CD4-positive, alpha-beta T cell (primary cell): ENCODE measurements at regions not wholly inside any gene's neighbourhood (a gene's known extent, or its start where the extent isn't known, plus 50 kb on each side); places are given as distances from the start of the nearest gene placed in this dataset.

ENCODE experiments used
- ATAC-seq: fragments of 200-7000 bp; cut with Tn5 transposase; one replicate; pipeline ENCODE4 v1.10.0; 2022; ENCODE audit warnings: mild to moderate bottlenecking; ENCODE audit not compliant: poor library complexity
- CTCF ChIA-PET: fragments of 350-600 bp; sonication (Branson Sonifier 250); formaldehyde crosslinking; loops from one replicate; lab custom pipeline; 2021; ENCODE audit warnings: antibody characterized with exemption, inconsistent platforms; lab: Charles Lee
- POLR2A ChIA-PET: fragments of 350-600 bp; sonication (Branson Sonifier 250); formaldehyde crosslinking; loops from one replicate; lab custom pipeline; 2021; ENCODE audit warnings: antibody characterized with exemption, inconsistent platforms; lab: Charles Lee
- DNase-seq, 14 experiments: peaks; one replicate each; pipeline ENCODE4 v3.0.0-alpha.2; 2013 to 2020; ENCODE audit warnings: mixed read lengths in 2 of 14
- H3K27ac ChIP-seq, 2 donors: one replicate each; pipeline versions ENCODE4 v1.5.1 to v1.7.0; 2013; ENCODE audit warnings: low read length in 2 of 2, low read depth in 1 of 2, mild to moderate bottlenecking in 1 of 2
- H3K27me3 ChIP-seq, 2 experiments: 1 replicate in 1 of 2; 2 replicates in 1 of 2; pipeline versions ENCODE4 v1.6.1 to v1.7.0; 2013; ENCODE audit warnings: low read length in 2 of 2, control low read depth in 1 of 2, mild to moderate bottlenecking in 1 of 2, moderate library complexity in 1 of 2; ENCODE audit not compliant: insufficient read depth in 2 of 2, control insufficient read depth in 1 of 2
- H3K36me3 ChIP-seq: one replicate; pipeline ENCODE4 v1.6.1; 2013; ENCODE audit warnings: low read length, control low read depth; ENCODE audit not compliant: insufficient read depth
- H3K4me1 ChIP-seq: one replicate; pipeline ENCODE4 v1.6.1; 2013; ENCODE audit warnings: low read length, control low read depth; ENCODE audit not compliant: insufficient read depth
- H3K4me3 ChIP-seq: one replicate; pipeline ENCODE4 v1.5.1; 2013; ENCODE audit warnings: mild to moderate bottlenecking, low read length, moderate library complexity
- H3K9me3 ChIP-seq, 2 experiments: 1 replicate in 1 of 2; 2 replicates in 1 of 2; pipeline versions ENCODE4 v1.6.1 to v1.7.0; 2013; ENCODE audit warnings: low read length in 2 of 2, mild to moderate bottlenecking in 2 of 2, control low read depth in 1 of 2, moderate library complexity in 1 of 2; ENCODE audit not compliant: control insufficient read depth in 1 of 2, insufficient read depth in 1 of 2
- H3K27ac Mint-ChIP-seq: one replicate; pipeline ENCODE4 v1.8.0; 2020; ENCODE audit warnings: mixed read lengths
- H3K27me3 Mint-ChIP-seq: one replicate; pipeline ENCODE4 v1.8.0; 2021; ENCODE audit warnings: mixed read lengths
- H3K36me3 Mint-ChIP-seq: one replicate; pipeline ENCODE4 v1.8.0; 2021; ENCODE audit warnings: low read depth, mixed read lengths
- H3K4me1 Mint-ChIP-seq: one replicate; pipeline ENCODE4 v1.8.0; 2021; ENCODE audit warnings: low read depth, mixed read lengths
- H3K4me3 Mint-ChIP-seq: one replicate; pipeline ENCODE4 v1.8.0; 2020; ENCODE audit warnings: mild to moderate bottlenecking, mixed read lengths
- H3K9me3 Mint-ChIP-seq: one replicate; pipeline ENCODE4 v1.8.0; 2020; ENCODE audit warnings: mixed read lengths
- CTCF ChIP-seq: fragments of 200-600 bp; IDR thresholded peaks from one replicate; pipeline ENCODE4 v1.8.0; 2022; ENCODE audit warnings: antibody characterized with exemption, mild to moderate bottlenecking
- intact Hi-C, 2 experiments: fragments of 100-400 bp; cut with DNase I in 1 of 2; cut with micrococcal nuclease in 1 of 2; formaldehyde crosslinking; loops; one replicate each; pipeline versions ENCODE4 v1.15.1 to v1.9.0; 2023 to 2025; cut with DNase I, micrococcal nuclease

DNA sequence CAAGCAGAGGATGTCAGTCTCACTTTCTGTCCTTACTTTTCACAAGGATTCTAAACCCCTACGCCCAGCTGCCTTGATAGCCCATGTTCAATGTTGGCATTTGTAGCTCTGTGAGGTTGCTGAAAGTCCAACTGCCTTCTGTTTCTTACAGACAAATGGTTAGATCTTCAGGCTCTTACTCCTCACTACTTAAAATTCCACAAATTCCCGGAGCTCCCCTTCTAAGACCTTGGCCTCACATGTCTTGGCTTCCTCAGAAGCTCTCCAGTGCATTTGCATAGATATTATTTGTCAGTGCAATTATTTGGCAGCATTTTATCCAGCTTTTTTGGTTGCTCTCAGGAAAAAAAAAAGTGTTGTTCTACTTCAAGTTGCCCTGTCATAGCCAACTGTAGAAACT lies 453.7 kb upstream of the CELF4 start:
- Mint-ChIP-seq H3K36me3 (no peaks in the 10 kb centered on the region), H3K27ac (no peak overlapping the region), H3K27me3 (no peaks in the 10 kb centered on the region), H3K4me1 (no peaks in the 10 kb centered on the region), H3K9me3 (peaks cover 4% of the 10 kb centered on the region), H3K4me3 (no peak overlapping the region)
- intact Hi-C loops = no loop called here
- no peak for TF ChIP-seq CTCF
- Histone ChIP-seq H3K36me3 (no peaks in the 10 kb centered on the region), H3K4me1 (no peaks in the 10 kb centered on the region), H3K27ac (no peak overlapping the region), H3K4me3 (no peak overlapping the region), H3K9me3 (no peaks in the 10 kb centered on the region), H3K27me3 (no peaks in the 10 kb centered on the region)
- DNase-seq (no peak), ATAC-seq (no peak)
- CTCF ChIA-PET = no interaction called here
- POLR2A ChIA-PET = no interaction called here

- no peak overlapping the region for H3K4me3 Mint-ChIP-seq
- H3K36me3 Mint-ChIP-seq = no peaks in the 10 kb centered on the region
- no peak overlapping the region for H3K27ac Mint-ChIP-seq
Observed at GRCh38 chr18:38010971-38011857, 445.6 kb upstream of the CELF4 start.

DNA sequence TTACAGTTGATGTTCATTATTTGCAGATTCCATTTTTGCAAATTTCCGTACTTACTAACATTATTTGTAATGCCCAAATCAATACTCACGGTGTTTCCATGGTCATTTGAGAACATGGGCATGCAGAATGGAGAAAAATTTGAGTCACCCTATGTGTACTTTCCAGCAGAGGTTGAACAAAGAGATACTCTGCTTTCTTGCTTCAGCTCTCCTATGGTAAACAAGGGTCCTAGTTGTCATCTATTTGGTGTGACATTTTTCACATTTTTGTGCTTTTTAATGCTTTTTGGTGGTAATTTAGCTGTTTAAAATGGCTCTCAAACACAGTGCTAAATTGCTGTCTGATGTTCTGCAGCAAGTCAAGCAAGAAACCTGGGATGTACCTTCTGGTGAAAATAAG lies 444.4 kb upstream of the CELF4 start:
- Mint-ChIP-seq H3K4me1 (no peaks in the 10 kb centered on the region), H3K27ac (no peak overlapping the region), H3K27me3 (no peaks in the 10 kb centered on the region), H3K4me3 (no peak overlapping the region), H3K36me3 (no peaks in the 10 kb centered on the region), H3K9me3 (no peaks in the 10 kb centered on the region)
- Histone ChIP-seq H3K27ac (no peak overlapping the region), H3K36me3 (no peaks in the 10 kb centered on the region), H3K4me1 (no peaks in the 10 kb centered on the region), H3K9me3 (no peaks in the 10 kb centered on the region), H3K27me3 (no peaks in the 10 kb centered on the region), H3K4me3 (no peak overlapping the region)
- POLR2A ChIA-PET = no interaction called here
- DNase-seq (no peak), ATAC-seq (no peak)
- no peak for TF ChIP-seq CTCF
- intact Hi-C loops = no loop called here
- CTCF ChIA-PET = no interaction called here

More at GRCh38 chr18:38010971-38011857, 445.6 kb upstream of the CELF4 start:
- ATAC-seq (no peak), DNase-seq (no peak)
- TF ChIP-seq CTCF = no peak
- ChIA-PET CTCF (no interaction called here), POLR2A (no interaction called here)
- intact Hi-C loops = no loop called here
- Histone ChIP-seq H3K27me3 (no peaks in the 10 kb centered on the region), H3K4me3 (no peak overlapping the region), H3K27ac (no peak overlapping the region), H3K9me3 (no peaks in the 10 kb centered on the region), H3K36me3 (no peaks in the 10 kb centered on the region), H3K4me1 (no peaks in the 10 kb centered on the region)
- Mint-ChIP-seq H3K4me1 (no peaks in the 10 kb centered on the region), H3K9me3 (no peaks in the 10 kb centered on the region), H3K27me3 (no peaks in the 10 kb centered on the region)
